WI38 (cell line): ENCODE measurements at regions not wholly inside any gene's neighbourhood (a gene's known extent, or its start where the extent isn't known, plus 50 kb on each side); places are given as distances from the start of the nearest gene placed in this dataset.

Source experiments
- H3K4me3 ChIP-seq: 2 replicates; pipeline ENCODE4 v1.5.1; 2011; ENCODE audit warnings: low read depth, mild to moderate bottlenecking, control low read depth, low read length
- CTCF ChIP-seq: IDR thresholded peaks from 2 replicates; pipeline ENCODE4 v1.5.1; 2012; ENCODE audit warnings: low read depth, mild to moderate bottlenecking, control low read depth, low read length

- H3K4me3 ChIP-seq: no peak overlapping the region
- TF ChIP-seq CTCF: no peak
These were observed 203.5 kb upstream of the RNF32 start for GRCh38 chr7:156437021-156437614.

- no peak overlapping the region for H3K4me3 ChIP-seq
- no peak for TF ChIP-seq CTCF
These were observed 204.9 kb upstream of the RNF32 start for GRCh38 chr7:156435486-156436231.

- H3K4me3 ChIP-seq: no peak overlapping the region
- TF ChIP-seq CTCF: no peak
These were observed 205.9 kb upstream of the RNF32 start for GRCh38 chr7:156434706-156435105.

- H3K4me3 ChIP-seq: no peak overlapping the region
- TF ChIP-seq CTCF: no peak
These were observed 208.6 kb upstream of the RNF32 start for GRCh38 chr7:156432018-156432417.

GRCh38 chr7:156430109-156430508 lies 210.5 kb upstream of the RNF32 start:
- TF ChIP-seq CTCF: no peak
- no peak overlapping the region for H3K4me3 ChIP-seq

GRCh38 chr7:156429514-156429913 lies 211.1 kb upstream of the RNF32 start:
- no peak for TF ChIP-seq CTCF
- no peak overlapping the region for H3K4me3 ChIP-seq

- TF ChIP-seq CTCF: no peak
- no peak overlapping the region for H3K4me3 ChIP-seq
These were observed 216.7 kb upstream of the RNF32 start for GRCh38 chr7:156423876-156424275.
